DOHH2 (cell line): ENCODE measurements at regions not wholly inside any gene's neighbourhood (a gene's known extent, or its start where the extent isn't known, plus 50 kb on each side); places are given as distances from the start of the nearest gene placed in this dataset.

ENCODE experiments used
- H3F3A ChIP-seq: fragments of 200-600 bp; sonication (generic), shearing (Covaris generic); 2 replicates; pipeline ENCODE4 v1.6.0; 2016; ENCODE audit warnings: antibody characterized with exemption, mild to moderate bottlenecking; ENCODE audit not compliant: control insufficient read depth, insufficient read depth
- H3K27ac ChIP-seq: fragments of 200-600 bp; sonication (generic); 2 replicates; pipeline ENCODE4 v1.5.1; 2014; ENCODE audit warnings: low read depth, mild to moderate bottlenecking, low read length, moderate library complexity
- H3K27me3 ChIP-seq: fragments of 200-600 bp; sonication (generic); 2 replicates; pipeline ENCODE4 v1.6.1; 2014; ENCODE audit warnings: mild to moderate bottlenecking, low read length, mixed read lengths; ENCODE audit not compliant: control insufficient read depth
- H3K36me3 ChIP-seq: fragments of 200-600 bp; sonication (generic); 2 replicates; pipeline ENCODE4 v1.6.1; 2014; ENCODE audit warnings: mild to moderate bottlenecking, low read length, moderate library complexity, mixed read lengths; ENCODE audit not compliant: control insufficient read depth
- H3K4me1 ChIP-seq: fragments of 200-600 bp; sonication (generic); 2 replicates; pipeline ENCODE4 v1.6.1; 2014; ENCODE audit warnings: mild to moderate bottlenecking, low read length, mixed read lengths; ENCODE audit not compliant: control insufficient read depth
- H3K4me2 ChIP-seq: fragments of 200-600 bp; sonication (generic); 2 replicates; pipeline ENCODE4 v1.6.0; 2014; ENCODE audit warnings: mild to moderate bottlenecking, low read length, moderate library complexity
- H3K4me3 ChIP-seq: fragments of 200-600 bp; sonication (generic); 2 replicates; pipeline ENCODE4 v1.5.1; 2014; ENCODE audit warnings: mild to moderate bottlenecking, low read length, mixed read lengths
- H3K79me2 ChIP-seq: fragments of 200-600 bp; sonication (generic); 2 replicates; pipeline ENCODE4 v1.6.1; 2014; ENCODE audit warnings: mild to moderate bottlenecking, low read length, mixed read lengths; ENCODE audit not compliant: control insufficient read depth
- H3K9me2 ChIP-seq: fragments of 200-600 bp; sonication (generic); replicated peaks from 2 replicates; pipeline ENCODE4 v1.6.1; 2014; ENCODE audit warnings: mild to moderate bottlenecking, low read length, mixed read lengths; ENCODE audit not compliant: control insufficient read depth
- H3K9me3 ChIP-seq: fragments of 200-600 bp; sonication (generic); 2 replicates; pipeline ENCODE4 v1.6.1; 2014; ENCODE audit warnings: antibody characterized with exemption, low read length, mixed read lengths; ENCODE audit not compliant: control insufficient read depth, insufficient read depth
- H4K20me1 ChIP-seq: fragments of 200-600 bp; sonication (generic); 2 replicates; pipeline ENCODE4 v1.6.0; 2014; ENCODE audit warnings: low read depth, mild to moderate bottlenecking, antibody characterized with exemption, low read length, moderate library complexity; ENCODE audit not compliant: control insufficient read depth, insufficient read depth
- EZH2phosphoT487 ChIP-seq: fragments of 200-600 bp; sonication (generic); IDR thresholded peaks from 2 replicates; pipeline ENCODE4 v1.6.1; 2017; ENCODE audit warnings: borderline replicate concordance, mild to moderate bottlenecking, antibody characterized with exemption, low read length, moderate library complexity, mixed read lengths
- TF ChIP-seq, protein P1 (sequence below): fragments of 200-600 bp; sonication (generic); IDR thresholded peaks from one replicate; pipeline ENCODE4 v1.5.1; 2014; ENCODE audit warnings: antibody characterized with exemption, mild to moderate bottlenecking, low read depth, low read length; ENCODE audit not compliant: poor library complexity, severe bottlenecking

DNA sequence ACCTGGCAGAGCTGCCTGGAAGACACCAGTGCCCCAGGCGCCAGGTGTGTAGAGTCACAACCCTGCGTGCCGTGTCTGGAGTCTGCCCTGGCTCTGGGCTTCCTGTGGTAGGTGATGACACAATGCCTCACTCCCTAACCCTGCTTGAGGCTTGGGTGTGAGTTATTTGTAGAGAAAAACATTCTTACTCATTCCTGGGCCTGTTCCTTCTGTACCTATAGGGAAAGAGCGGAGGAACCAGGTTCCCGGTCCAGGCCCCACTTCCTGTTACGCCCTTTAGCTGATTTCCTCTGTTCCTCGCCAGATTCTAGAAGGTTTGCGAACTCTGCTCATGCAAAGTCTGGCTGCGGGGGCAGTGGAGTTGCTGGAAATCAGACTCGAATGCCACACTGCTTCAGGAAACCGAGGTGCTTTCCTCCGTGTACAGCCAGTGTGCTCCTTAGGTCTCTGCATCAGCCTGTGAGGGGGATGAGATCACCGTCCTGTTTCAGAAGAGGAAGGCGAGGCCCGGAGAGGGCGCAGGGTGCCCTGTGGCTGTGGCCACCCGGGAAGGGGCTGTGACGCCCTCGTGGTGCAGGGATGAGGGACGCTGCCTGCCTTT is 67.1 kb upstream of the DUSP22 start:
- Histone ChIP-seq H3K79me2 (no peaks in the 10 kb centered on the region), H3K4me2 (no peak overlapping the region), H3K9me3 (no peaks in the 10 kb centered on the region), H3K9me2 (no peaks in the 10 kb centered on the region), H4K20me1 (no peaks in the 10 kb centered on the region), H3K4me1 (peaks cover 8% of the 10 kb centered on the region), H3K4me3 (no peak overlapping the region), H3K36me3 (no peaks in the 10 kb centered on the region), H3K27ac (no peak overlapping the region), H3F3A (no peaks in the 10 kb centered on the region), H3K27me3 (peaks cover 47% of the 10 kb centered on the region)
- TF ChIP-seq, protein P1, sequence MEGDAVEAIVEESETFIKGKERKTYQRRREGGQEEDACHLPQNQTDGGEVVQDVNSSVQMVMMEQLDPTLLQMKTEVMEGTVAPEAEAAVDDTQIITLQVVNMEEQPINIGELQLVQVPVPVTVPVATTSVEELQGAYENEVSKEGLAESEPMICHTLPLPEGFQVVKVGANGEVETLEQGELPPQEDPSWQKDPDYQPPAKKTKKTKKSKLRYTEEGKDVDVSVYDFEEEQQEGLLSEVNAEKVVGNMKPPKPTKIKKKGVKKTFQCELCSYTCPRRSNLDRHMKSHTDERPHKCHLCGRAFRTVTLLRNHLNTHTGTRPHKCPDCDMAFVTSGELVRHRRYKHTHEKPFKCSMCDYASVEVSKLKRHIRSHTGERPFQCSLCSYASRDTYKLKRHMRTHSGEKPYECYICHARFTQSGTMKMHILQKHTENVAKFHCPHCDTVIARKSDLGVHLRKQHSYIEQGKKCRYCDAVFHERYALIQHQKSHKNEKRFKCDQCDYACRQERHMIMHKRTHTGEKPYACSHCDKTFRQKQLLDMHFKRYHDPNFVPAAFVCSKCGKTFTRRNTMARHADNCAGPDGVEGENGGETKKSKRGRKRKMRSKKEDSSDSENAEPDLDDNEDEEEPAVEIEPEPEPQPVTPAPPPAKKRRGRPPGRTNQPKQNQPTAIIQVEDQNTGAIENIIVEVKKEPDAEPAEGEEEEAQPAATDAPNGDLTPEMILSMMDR = no peak
- TF ChIP-seq EZH2phosphoT487 = no peak

DNA sequence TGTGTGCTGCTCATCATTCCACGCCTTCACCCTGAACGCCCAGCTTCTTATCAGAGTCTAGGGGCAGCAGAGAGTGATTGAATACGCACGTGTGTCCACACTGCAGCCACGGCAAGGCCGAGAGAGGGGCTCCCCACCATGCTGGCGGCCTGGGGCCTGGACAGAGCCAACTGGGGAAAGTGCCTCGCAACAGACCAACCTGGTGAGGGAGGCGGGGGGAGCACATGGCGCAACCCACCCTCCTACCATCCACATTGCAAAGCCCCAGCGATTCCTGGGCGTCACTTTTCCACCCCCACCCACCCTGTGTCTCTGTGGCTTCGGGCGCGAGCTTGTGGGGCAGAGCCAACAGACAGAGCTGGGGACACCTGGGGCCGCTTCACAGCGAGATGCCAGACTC is 66.4 kb upstream of the DUSP22 start:
- TF ChIP-seq EZH2phosphoT487 = no peak
- TF ChIP-seq, protein P1 = no peak
- H3K9me2 ChIP-seq = no peaks in the 10 kb centered on the region
- H3F3A ChIP-seq = no peaks in the 10 kb centered on the region
- no peak overlapping the region for H3K4me2 ChIP-seq
- no peaks in the 10 kb centered on the region for H3K36me3 ChIP-seq
- H3K27ac ChIP-seq = no peak overlapping the region
- no peak overlapping the region for H3K4me3 ChIP-seq
- H3K4me1 ChIP-seq = peaks cover 6% of the 10 kb centered on the region
- H4K20me1 ChIP-seq = no peaks in the 10 kb centered on the region
- no peaks in the 10 kb centered on the region for H3K9me3 ChIP-seq
- H3K79me2 ChIP-seq = no peaks in the 10 kb centered on the region
- H3K27me3 ChIP-seq = peaks cover 45% of the 10 kb centered on the region

DNA sequence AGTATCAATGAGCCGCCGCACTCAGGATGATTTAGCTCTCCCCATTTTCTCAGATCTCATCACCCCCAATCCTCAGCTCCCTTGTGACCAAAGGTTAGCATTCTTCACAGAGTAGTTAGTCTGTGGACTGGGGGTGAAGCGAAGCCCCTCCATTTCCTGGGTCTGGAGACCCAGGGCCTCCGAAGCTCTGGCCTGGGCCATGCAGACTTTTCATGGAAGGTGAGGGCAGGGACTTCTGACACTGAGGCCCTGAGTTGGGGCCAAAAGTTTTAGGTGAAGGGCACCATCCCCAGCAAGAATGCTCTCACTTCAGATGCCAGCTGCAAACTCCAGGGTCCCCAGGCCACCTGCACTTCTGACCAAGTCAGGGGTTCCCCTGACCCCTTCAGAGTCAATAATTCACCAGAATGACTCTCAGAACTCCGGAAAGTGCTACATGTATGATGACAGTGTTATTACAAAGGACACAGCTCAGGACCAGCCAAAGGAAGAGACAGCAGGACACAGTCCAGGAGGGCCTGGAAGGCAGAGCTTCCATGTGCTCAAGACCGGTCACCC is 65.7 kb upstream of the DUSP22 start:
- H3K79me2 ChIP-seq = no peaks in the 10 kb centered on the region
- no peaks in the 10 kb centered on the region for H4K20me1 ChIP-seq
- no peaks in the 10 kb centered on the region for H3K9me2 ChIP-seq
- H3K27me3 ChIP-seq = peaks cover 38% of the 10 kb centered on the region
- no peaks in the 10 kb centered on the region for H3K9me3 ChIP-seq
- TF ChIP-seq EZH2phosphoT487 = no peak
- TF ChIP-seq, protein P1 = no peak
- no peak overlapping the region for H3K27ac ChIP-seq
- no peaks in the 10 kb centered on the region for H3K4me1 ChIP-seq
- no peak overlapping the region for H3K4me2 ChIP-seq
- no peaks in the 10 kb centered on the region for H3F3A ChIP-seq
- no peak overlapping the region for H3K4me3 ChIP-seq
- H3K36me3 ChIP-seq = no peaks in the 10 kb centered on the region
